ENCODE measurements at regions not wholly inside any gene's neighbourhood (a gene's known extent, or its start where the extent isn't known, plus 50 kb on each side); places are given as distances from the start of the nearest gene placed in this dataset.

DNA sequence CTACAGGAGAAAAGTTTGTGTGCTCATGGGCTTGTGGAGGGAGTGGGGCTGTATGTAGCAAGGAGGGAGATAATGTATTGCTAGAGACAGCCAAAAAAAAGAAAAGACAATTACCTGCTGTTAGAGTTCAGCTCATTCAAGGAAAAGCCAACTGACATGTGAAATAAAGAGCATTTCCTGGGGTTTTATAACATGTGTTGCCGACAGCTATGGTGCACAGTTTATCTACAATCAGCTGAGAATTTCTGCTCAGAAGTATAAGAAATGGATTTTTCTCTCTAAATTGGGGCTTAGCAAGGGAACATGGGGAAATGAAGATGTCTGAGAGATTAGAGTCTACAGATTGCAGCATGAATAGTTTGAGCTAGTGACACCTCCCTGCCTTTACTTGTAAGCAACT is 674.1 kb downstream of the SUCLG1 start:
- DNase-seq (ENCODE audit: low spot score): no peak

DNA sequence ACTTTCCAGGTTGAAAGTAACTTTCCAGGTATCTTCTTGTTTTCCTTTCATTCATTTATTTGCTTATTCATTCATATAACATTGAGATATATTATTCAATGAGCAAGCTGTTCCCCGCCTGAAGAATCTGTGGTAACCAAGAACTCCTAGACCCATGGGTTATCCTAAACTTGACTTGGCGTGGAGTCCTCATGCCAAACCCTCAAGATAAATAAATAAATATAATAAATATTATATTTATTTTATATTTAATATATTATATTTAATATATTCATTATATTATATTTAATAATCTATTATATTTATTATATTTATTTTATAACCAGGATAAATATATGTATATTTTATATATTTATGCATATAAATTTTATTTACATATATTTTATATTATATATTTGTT is 674.8 kb downstream of the SUCLG1 start:
- DNase-seq (ENCODE audit: low spot score): no peak

DNA sequence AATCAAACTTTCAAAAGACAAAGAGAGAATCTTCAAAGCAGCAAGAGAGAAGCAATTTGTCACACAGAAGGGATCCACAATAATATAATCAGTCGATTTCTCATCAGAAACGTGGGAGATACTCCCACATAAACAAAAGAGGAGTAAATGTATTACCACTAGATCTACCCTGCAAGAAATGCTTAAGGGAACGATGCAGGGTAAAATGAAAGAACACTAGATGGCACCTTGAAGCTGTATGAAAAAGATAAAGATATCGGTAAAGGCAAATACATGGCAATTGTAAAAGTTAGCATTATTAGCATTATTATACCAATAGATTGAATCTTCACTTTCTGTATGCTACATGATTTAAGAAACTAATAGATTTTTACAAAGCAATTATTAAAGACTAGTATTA is 677.0 kb downstream of the SUCLG1 start:
- DNase-seq (ENCODE audit: low spot score): no peak

DNA sequence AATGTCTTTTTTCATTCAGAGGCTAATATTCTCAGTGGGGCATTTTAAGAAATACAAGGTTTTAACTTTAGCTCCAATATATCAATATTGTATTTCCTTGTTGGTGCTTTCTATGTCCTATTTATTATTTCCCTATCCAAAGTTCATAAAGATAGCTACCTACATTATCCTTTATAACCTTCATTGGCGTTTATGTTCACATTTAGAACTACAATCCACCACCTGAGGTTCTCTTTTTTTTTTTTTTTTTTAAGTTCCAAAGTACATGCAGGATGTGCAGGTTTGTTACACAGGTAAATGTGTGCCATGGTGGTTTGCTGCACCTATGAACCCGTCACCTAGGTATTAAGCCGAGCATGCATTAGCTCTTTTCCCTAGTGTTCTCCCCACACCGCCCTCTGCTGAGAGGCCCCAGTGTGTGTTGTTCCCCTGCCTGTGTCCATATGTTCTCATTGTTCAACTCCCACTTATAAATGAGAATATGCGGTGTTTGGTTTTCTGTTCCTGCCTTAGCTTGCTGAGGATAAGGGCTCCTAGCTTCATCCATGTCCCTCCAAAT is 694.6 kb downstream of the SUCLG1 start:
- no peak for DNase-seq (ENCODE audit: low spot score)

DNA sequence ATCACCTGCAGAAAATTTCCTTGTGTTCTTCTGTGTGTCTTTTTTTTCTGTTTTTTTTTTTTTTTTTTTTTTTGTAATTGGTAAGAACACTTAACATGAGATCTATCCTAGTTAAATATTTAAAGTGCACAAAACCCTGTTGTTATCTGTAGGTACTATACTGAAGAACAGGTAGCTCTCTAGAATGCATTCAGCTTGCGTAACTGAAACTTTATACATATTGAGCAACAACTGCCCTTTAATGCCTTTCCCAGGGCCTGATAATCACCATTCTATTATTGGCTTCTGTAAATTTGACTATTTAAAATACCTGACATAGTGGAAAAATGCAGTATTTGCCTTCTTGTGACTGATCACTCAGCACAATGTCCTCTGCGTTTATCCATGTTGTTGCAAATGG is 701.8 kb downstream of the SUCLG1 start:
- DNase-seq (ENCODE audit: low spot score): no peak

DNA sequence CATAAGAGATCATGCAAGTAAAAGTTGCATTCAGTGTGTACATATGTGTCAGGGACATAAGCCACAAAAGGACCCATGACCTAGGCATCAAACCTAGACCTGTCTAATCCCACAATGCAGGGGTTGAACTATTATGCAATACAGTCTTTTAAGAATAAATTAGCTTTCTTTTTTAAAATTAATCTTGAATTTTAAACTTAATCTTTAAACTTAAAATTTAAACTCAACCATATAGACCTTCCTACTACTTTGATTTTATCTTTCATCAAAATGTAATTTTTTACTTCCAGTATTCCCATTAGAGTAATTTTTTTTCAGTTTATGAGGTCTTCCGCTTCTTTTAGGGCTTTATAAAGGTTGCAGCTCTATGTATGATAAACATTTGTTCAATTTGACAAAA is 702.9 kb downstream of the SUCLG1 start:
- no peak for DNase-seq (ENCODE audit: low spot score)

DNA sequence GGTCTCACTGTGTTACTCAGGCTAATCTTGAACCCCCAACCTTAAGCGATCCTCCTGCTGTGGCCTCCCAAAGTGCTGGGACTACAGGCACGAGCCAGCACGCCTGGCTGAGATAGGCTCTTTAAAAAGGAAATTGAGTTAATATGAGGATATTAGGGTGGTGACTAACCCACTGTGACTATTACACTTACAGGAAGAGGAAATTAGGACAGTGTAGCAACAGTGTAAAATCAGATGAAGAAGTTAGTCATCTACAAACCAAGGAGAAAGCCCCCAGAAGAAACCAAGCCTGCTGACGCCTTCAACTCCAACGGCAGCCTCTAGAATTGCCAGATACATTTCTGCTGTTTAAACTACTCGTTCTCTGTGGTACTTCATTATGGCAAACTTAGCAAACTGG is 711.9 kb downstream of the SUCLG1 start:
- no peak for DNase-seq (ENCODE audit: low spot score)

DNA sequence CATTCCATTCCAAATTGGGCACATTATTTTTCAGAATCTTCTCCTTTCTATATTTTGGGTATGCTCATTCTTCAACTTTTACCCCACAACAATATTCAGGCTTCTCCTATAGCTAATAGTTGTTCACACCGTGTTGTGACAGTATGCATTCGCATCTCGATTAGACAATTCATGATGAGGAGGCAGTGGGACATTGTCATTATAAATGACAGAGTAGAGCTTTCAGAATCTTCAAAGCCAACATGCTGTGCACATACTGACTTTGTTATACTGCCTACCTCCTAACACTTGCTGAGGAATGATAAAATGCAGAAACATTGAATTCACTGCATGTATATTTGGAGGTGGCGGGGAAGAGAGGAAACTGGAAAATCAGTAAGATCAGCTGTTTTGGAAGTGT is 714.2 kb downstream of the SUCLG1 start:
- DNase-seq (ENCODE audit: low spot score): no peak

DNA sequence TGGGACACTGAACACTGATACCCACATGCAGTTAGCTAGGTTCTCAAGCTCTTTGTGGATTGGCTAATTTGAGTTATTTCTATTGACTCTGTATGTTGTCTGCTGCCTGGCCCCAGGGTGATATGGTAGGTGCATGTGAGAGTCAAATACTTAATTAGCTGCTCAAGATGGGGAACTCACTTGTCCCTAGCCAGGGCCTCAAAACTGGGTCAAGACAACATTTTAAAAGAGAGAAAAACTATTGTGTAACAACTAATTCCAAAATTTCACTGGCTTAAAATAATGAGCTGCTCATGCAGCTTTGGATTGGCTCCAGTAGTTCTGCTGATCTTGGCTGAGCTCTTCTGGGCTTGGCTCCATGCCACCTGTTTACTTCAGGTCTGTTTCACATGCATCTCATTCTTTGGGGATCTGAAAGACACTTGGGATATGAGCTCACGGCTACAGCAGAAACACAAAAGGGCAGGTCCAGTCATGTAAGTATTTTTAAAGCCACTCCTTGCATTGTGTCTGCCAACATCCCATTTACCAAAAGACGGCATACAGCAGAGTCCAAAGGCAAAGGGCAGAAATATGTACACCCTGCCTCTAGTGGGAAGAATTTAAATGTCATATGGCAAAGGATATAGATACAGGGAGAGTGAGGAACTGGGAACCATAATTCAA is 716.8 kb downstream of the SUCLG1 start:
- DNase-seq (ENCODE audit: low spot score): peak; percentile 9

DNA sequence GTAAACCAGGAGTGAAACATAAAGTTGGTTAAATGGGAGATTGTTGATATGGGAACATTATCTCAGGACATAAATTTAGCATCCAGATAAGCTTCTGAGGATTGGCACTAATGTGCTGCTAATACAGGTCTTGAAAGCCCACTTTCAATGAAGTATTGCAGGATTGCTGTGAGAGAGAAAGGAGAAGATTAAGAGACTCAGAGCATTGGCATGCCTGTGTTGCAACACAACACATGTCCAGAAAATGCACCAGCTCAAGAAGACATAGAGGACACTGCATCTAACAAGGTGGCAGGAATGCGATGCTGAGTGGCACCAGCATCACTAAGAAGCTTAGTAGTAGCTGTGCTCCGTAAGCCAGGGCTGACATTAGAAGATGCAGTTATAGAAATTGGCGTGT is 728.9 kb downstream of the SUCLG1 start:
- DNase-seq (ENCODE audit: low spot score): no peak

DNA sequence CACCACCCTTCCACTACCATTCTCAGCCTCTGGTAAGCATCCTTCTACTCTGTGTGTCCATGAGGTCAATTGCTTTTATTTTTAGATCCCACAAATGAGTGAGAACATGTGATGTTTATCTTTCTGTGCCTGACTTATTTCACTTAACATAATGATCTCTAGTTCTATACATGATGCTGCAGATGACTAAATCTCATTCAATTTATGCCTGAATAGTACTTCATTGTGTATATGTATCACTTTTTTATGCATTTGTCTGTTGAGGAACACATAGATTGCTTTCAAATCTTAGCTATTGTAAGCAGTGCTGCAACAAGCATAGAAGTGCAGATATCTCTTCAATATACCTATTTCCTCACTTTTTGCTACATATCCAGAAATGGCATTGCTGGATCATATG is 733.3 kb downstream of the SUCLG1 start:
- no peak for DNase-seq (ENCODE audit: low spot score)

DNA sequence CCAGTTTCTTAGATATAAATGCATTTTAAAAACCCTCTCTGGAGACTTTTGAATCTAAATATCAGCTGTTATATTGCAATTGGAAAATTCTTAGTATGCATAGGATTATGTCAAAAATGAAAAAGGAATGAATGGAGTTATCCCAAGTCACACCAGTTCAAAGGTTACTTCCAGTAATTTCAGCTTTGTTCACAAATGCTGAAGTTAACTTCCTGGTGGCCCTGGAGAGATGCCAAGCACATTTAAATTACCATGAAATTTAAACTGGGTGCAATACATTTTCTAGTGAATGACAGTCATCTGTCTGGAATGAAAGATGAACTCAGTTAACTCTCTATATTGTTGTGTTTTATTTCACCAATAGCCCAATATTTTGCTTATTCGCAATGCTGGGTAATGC is 753.9 kb downstream of the SUCLG1 start:
- DNase-seq (ENCODE audit: low spot score): no peak

DNA sequence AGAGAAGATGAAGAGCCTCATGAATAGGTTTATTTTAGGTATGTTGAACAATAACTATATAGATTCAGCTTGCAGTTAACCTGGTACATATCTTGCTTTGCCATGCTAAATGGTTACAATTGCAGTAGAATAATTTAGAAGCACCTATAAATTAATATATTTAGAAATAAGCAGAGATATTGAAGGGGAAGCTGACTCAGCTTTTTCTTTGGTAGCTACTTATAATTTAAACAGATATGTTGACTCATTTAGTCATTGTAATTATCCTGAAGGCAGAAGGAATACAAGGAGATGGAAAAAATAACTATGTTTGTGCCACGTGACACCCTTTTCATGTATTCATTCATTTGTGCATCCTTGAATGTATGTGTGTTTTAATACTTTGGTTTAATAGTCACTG is 755.5 kb downstream of the SUCLG1 start:
- DNase-seq (ENCODE audit: low spot score): no peak

DNA sequence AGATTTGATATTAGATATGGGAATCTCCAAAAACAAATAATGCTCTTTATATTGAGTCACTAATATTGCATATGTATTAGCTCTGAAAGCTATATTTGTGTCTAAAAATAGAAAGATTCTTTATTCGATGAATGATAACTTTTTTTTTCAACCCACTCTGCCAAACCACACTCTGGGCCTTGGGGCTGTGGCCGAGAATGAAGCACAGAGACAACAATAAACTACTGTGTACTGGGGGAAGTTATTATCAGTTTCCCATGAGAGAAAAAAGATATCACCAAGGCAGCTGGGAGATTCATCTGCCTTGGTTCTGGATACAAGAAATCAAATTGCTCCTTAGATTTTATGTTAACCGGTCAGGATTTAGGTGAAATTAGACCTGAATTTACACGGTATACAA is 762.2 kb downstream of the SUCLG1 start:
- DNase-seq (ENCODE audit: low spot score): no peak

DNA sequence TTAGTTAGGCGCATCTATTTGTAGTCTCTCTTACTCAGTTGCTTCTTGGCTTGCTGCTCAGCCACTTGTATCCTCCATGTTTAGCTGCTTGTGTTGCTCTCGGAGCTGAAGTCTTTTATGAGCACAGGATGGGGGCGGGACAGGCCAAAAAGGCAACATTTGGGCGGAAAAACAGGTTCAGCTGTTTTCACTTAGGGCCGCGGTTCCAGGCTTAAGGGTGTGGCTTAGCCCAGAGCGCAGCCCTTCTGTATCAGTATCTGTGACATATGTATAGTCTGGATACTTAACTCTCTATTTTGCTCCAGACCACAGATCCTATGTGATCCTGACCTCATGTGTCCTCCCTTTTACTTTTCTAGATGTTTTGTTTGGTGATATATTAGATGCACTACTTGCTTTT is 763.5 kb downstream of the SUCLG1 start:
- DNase-seq (ENCODE audit: low spot score): no peak

DNA sequence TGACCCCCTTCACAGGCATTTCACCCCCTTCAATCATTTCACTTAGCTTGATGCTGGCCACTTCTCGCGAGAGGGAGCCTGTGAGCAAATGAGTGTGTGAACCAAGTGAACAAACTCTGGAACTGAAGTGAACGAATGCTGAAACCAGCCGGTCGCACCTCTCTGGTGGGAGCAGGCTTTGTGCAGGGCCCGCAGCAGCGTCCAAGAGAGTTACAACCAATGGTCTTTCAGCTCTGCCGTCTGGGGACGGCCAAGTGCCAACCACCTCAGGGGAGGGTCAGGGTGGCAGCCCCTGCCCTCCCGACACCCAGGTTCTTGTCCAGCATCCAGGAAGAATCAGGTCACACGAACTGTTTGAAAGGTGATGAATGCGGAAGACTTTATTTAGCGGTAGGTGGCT is 764.0 kb downstream of the SUCLG1 start:
- no peak for DNase-seq (ENCODE audit: low spot score)

DNA sequence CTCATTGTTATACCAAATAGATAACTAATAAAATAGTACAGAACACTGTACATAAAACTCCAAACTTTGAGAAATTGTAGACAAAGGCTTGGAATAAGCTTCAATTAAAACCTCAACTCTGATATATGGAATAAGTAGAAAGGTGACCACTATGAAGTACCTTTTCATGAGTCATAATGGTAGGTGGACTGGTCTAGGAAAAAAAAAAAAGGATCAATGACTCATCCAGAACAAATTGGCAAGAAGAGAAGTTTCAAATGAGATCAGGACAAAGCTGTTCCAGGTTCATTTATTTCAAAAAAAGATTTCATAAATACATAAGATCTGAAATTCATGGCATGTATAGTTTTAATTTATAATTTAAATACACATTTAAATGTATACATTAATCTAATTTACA is 769.7 kb downstream of the SUCLG1 start:
- no peak for DNase-seq (ENCODE audit: low spot score)

DNA sequence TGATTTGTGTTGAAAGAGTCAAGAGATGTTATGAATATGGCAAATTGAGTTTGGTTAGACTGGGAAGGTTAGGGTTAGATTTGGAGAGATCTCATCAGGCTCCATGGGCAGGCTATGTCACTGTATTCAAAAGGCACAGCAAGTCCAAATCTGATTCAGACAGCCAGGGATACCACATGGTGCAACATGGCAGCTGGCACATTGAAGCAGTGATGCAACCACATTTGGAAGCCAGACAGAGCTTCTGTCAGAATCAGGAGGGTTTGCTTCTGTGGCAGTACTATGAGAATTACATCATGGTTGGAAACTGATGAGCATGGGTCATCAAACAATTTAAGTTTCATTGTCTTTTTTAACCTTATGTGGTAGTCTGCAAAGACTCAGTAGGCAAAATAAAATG is 772.2 kb downstream of the SUCLG1 start:
- DNase-seq (ENCODE audit: low spot score): no peak

DNA sequence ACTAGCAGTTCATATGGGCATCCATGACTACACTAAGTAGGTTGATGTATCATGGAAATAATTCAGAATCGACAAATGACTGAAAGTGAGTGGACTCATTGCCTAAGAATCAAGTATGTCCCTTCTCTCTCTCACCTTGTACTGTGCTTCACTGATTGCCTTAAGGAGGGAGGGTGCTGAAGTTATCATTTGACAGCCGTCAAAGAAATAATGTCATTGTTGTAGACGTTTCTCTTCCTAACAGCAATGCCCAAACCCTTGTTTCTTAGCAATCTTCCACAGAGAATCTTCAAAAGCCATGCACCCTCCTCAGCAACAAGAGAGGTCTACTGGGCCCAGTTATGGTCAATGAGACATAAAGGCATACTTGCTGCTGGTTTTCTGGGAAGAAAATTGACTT is 785.0 kb downstream of the SUCLG1 start:
- no peak for DNase-seq (ENCODE audit: low spot score)

DNA sequence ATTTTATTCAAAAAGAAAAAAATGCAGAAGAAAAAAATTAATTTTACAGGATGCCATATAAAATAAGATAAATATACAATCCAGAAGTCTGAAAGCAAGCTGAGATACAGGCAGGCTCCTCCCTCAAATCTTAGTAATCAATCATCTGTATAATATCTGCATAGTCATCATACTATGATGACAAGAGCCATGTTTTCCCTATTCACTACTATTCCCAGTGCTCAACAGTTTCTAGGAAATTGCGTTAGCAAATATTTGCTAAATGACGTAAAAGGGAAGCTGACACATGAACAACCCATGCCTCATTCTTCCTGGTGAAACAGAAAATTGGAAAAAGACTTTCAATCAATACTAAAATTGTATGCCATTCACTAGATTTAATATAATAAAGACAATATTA is 793.2 kb downstream of the SUCLG1 start:
- DNase-seq (ENCODE audit: low spot score): no peak

DNA sequence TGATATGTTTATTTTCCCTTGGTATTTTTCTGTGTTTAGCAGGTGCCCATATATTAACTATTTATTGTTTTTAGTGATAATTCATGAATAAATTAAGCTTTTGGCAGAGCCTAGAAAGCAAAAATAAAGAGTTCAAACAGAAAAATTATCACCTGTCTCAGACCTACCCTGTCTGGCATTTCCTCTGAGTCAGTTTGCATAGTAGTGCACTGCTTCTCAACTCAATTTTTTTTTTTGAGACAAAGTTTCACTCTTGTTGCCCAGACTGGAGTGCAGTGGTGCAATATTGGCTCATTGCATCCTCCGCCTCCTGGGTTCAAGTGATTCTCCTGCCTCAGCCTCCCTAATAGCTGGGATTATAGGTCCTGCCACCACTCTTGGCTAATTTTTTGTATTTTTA is 793.9 kb downstream of the SUCLG1 start:
- DNase-seq (ENCODE audit: low spot score): no peak

DNA sequence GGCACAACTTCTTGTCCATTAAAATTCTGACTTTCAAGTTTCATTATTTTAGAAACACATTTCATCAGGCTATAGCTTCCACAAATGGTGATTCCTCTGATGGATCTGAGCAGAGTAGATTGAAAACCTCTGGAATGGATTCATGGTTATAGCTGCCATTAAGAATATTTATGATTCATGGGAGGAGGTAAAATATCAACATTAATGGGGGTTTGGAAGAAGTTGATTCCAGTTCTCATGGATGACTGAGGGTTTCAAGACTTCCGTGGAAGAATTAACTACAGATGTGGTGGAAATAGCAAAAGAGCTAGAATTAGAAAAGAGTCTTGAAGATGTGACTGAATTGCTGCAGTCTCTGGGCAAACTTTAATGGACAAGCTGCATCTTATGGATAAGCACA is 797.4 kb downstream of the SUCLG1 start:
- no peak for DNase-seq (ENCODE audit: low spot score)

DNA sequence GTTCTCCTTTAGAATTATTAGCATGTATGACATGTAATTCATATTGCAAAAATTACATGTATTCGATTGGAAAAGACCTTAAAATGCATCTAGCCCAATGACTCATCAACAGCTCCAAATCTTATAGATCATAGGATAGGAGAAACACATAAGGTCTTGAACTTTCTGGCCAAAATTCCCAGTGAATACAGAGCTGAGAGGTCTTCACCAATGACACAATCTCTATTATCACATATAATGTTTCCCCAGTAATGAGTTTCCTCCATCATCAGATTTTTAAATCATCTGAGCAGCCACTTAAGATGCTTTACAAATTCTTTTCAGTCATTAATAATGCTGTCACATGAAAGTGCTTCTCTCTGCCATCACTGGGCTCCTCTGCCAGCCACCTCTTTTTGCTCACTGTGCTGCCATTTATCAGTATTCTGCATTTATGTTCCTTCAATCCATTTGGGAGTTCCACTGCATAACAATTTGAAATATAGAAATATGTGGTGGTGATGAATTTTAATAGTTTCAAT is 804.9 kb downstream of the SUCLG1 start:
- DNase-seq (ENCODE audit: low spot score): no peak

DNA sequence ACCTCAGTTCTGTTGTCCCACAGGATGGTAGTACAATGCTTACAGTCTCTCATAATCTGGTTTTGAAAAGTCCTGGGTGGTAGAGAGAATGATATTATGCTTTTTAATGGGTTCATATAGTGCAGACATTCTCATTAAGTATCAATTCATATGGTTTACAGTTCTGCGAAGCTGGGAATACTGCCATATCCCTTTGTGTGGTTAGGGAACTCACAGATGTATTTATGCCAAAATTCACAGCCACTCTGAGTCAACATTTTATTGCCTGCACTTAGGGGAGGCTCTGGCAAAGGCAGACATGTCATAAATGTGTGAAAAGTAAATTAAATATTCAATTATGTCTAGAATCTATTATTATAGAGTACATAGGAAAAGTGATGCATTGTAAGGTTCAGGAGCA is 808.2 kb downstream of the SUCLG1 start:
- DNase-seq (ENCODE audit: low spot score): no peak
